ENCODE measurements at regions not wholly inside any gene's neighbourhood (a gene's known extent, or its start where the extent isn't known, plus 50 kb on each side); places are given as distances from the start of the nearest gene placed in this dataset.
"Not testable (repeated sequence)": the region's sequence is repeated elsewhere in the genome, so short reads cannot be mapped to it uniquely, and the experiment has no call there.

DNA sequence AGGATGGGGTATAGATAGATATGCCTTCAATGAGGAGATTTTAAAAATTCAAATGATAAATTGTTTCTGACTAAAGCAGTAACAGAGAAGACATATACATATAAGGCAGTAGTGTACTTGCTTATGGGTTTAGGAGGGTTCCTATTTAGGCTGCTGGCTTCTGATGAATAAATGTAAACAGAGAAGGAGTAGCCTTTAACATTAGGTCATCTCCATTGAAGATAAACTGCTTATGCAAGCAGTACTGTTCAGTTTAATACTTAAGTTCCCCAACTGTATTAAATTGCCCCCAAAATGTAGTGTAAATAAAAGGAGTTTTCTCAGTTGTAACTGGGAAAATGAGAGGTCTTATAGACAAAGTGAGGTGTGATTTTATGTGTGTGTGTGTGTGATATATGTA is 217.7 kb upstream of the TMEFF2 start:
- DNase-seq = no peak
- Histone ChIP-seq H3K36me3 (ENCODE audit: control insufficient read depth in 1 of 2, insufficient read depth in 2 of 2, low read length in 1 of 2) (no peaks in the 10 kb centered on the region), H3K4me3 (ENCODE audit: low read length in 2 of 2) (no peak overlapping the region), H3K27me3 (ENCODE audit: control insufficient read depth in 1 of 2, insufficient read depth in 2 of 2, low read length in 1 of 2) (no peaks in the 10 kb centered on the region), H3K27ac (ENCODE audit: low read depth in 1 of 2, low read length in 2 of 2) (no peak overlapping the region), H3K9me3 (ENCODE audit: control insufficient read depth, low read length) (no peaks in the 10 kb centered on the region), H3K4me1 (ENCODE audit: control insufficient read depth in 1 of 2, insufficient read depth in 2 of 2, low read length in 2 of 2) (no peaks in the 10 kb centered on the region)
- ATAC-seq (ENCODE audit: low FRiP score) = no peak
- intact Hi-C loops (cut with DNase I) = no loop called here

DNA sequence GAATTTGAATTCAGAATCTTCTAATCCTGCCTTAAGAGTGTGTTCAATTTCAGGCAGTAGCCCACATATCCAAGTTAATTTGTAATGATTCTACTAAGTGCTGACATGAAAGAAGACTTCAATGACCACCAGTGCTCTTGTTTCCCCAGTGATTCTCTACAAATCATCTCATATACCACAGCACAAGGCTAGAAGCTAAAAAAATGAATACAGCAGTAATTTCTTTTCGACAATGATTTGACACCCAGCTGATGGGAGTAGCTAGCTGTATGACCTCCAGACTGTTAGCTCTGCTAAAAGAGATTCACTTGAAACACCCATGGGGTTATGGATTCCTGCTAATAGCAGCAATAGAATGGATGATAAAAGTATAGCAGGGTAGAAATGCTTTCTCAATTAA is 217.0 kb upstream of the TMEFF2 start:
- 42 to 61% methylated on average over 1 of the region's 1 CpG for WGBS, 2 donors
- Histone ChIP-seq H3K27me3 (ENCODE audit: control insufficient read depth in 1 of 2, insufficient read depth in 2 of 2, low read length in 1 of 2) (no peaks in the 10 kb centered on the region), H3K27ac (ENCODE audit: low read depth in 1 of 2, low read length in 2 of 2) (no peak overlapping the region), H3K4me3 (ENCODE audit: low read length in 2 of 2) (no peak overlapping the region), H3K36me3 (ENCODE audit: control insufficient read depth in 1 of 2, insufficient read depth in 2 of 2, low read length in 1 of 2) (no peaks in the 10 kb centered on the region), H3K9me3 (ENCODE audit: control insufficient read depth, low read length) (no peaks in the 10 kb centered on the region), H3K4me1 (ENCODE audit: control insufficient read depth in 1 of 2, insufficient read depth in 2 of 2, low read length in 2 of 2) (no peaks in the 10 kb centered on the region)
- ATAC-seq (ENCODE audit: low FRiP score) (no peak), DNase-seq (no peak)
- intact Hi-C loops (cut with DNase I) = no loop called here

DNA sequence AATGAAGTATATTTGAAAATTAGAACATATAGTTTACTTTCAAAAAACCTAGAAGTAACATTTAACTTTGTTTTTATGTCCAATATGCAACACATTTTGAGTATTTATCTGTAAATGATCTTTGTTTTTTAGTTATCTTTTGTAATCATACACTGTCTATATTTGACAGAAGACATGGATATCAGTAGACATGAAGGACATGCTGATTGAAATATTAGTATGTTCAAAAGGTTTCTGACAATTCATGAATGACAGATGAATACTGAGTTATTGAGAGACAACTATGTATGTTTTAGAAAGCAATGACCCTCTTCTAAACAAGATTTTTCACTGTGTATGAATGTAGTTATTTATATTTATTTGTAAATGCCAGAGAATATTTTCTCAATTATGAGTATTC is 215.6 kb upstream of the TMEFF2 start:
- intact Hi-C loops (cut with DNase I) = no loop called here
- Histone ChIP-seq H3K4me1 (ENCODE audit: control insufficient read depth in 1 of 2, insufficient read depth in 2 of 2, low read length in 2 of 2) (no peaks in the 10 kb centered on the region), H3K36me3 (ENCODE audit: control insufficient read depth in 1 of 2, insufficient read depth in 2 of 2, low read length in 1 of 2) (no peaks in the 10 kb centered on the region)

DNA sequence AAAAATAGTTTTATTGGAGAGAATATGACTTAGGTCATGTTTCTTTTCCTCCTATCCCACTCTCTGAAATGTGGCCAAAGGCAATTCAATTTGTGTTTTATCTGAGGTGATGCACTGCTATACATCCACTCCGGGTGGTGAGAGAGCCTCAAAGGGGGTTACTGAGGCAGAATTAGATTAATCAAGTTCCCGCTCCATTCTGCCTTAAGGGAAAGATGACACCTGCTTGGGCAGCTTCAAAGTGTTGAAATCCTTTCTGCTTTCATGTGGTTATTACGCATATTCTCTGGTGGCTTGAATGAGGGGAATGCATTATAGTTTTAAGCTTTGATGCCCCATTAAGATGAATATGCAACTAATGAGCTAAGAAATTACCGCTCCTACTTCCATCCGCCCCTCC is 213.0 kb upstream of the TMEFF2 start:
- intact Hi-C loops (cut with DNase I) = no loop called here
- H3K27me3 ChIP-seq (ENCODE audit: control insufficient read depth in 1 of 2, insufficient read depth in 2 of 2, low read length in 1 of 2) = no peaks in the 10 kb centered on the region
- WGBS, 2 donors = 69 to 71% methylated on average over 5 of the region's 5 CpGs
- no peak for DNase-seq
- no peaks in the 10 kb centered on the region for H3K4me1 ChIP-seq (ENCODE audit: control insufficient read depth in 1 of 2, insufficient read depth in 2 of 2, low read length in 2 of 2)
- no peak overlapping the region for H3K4me3 ChIP-seq (ENCODE audit: low read length in 2 of 2)
- no peaks in the 10 kb centered on the region for H3K9me3 ChIP-seq (ENCODE audit: control insufficient read depth, low read length)
- ATAC-seq (ENCODE audit: low FRiP score) = no peak
- no peaks in the 10 kb centered on the region for H3K36me3 ChIP-seq (ENCODE audit: control insufficient read depth in 1 of 2, insufficient read depth in 2 of 2, low read length in 1 of 2)
- no peak overlapping the region for H3K27ac ChIP-seq (ENCODE audit: low read depth in 1 of 2, low read length in 2 of 2)

More for the DNA sequence above, 215.6 kb upstream of the TMEFF2 start:
- no peak overlapping the region for H3K27ac ChIP-seq (ENCODE audit: low read depth in 1 of 2, low read length in 2 of 2)
- H3K9me3 ChIP-seq (ENCODE audit: control insufficient read depth, low read length) = no peaks in the 10 kb centered on the region
- DNase-seq (no peak), ATAC-seq (ENCODE audit: low FRiP score) (no peak)
- H3K27me3 ChIP-seq (ENCODE audit: control insufficient read depth in 1 of 2, insufficient read depth in 2 of 2, low read length in 1 of 2) = no peaks in the 10 kb centered on the region
- no peak overlapping the region for H3K4me3 ChIP-seq (ENCODE audit: low read length in 2 of 2)

DNA sequence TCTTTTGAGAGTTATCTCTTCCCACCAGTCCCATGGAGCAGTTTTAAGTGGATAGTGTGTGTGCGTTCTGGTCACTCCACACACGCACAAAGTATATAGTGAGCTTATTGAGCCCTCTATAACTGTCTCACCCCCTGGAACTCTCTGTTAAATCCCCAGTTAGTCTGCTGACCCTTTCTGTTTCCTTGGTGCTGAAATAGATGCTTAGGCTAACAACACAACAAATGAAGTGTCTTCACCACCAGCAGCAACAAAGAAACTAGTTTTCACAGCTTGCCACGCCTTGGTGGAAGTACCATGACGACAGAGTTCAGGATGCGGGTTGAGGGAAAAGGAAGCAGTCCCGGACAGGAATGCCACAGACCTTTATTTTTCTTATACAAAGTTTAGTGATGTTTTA is 203.5 kb upstream of the TMEFF2 start:
- no peaks in the 10 kb centered on the region for H3K36me3 ChIP-seq (ENCODE audit: control insufficient read depth in 1 of 2, insufficient read depth in 2 of 2, low read length in 1 of 2)
- H3K27me3 ChIP-seq (ENCODE audit: control insufficient read depth in 1 of 2, insufficient read depth in 2 of 2, low read length in 1 of 2) = no peaks in the 10 kb centered on the region
- intact Hi-C loops (cut with DNase I) = no loop called here
- DNase-seq (no peak), ATAC-seq (ENCODE audit: low FRiP score) (no peak)
- H3K4me3 ChIP-seq (ENCODE audit: low read length in 2 of 2) = no peak overlapping the region
- peaks cover 3% of the 10 kb centered on the region for H3K9me3 ChIP-seq (ENCODE audit: control insufficient read depth, low read length)
- WGBS, 2 donors = 82% methylated on average over 6 of the region's 6 CpGs
- no peak overlapping the region for H3K27ac ChIP-seq (ENCODE audit: low read depth in 1 of 2, low read length in 2 of 2)
- H3K4me1 ChIP-seq (ENCODE audit: control insufficient read depth in 1 of 2, insufficient read depth in 2 of 2, low read length in 2 of 2) = no peaks in the 10 kb centered on the region

DNA sequence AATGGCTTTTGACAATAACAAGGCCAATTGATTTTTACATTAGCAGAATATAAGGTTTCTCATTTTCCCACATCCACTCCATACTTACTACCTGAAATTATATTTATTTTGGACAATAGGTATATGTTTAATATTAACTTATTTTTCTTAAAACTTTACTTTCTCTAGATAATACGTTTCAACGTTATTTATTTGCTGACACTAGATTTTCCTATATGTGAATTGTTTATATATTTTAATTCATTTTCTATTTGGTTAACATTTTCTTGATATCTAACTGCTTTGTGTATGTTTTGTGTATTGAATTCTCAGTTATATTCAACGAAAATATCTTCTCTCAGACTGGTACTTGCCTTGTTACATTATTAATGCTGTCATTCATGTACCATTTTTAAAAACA is 199.9 kb upstream of the TMEFF2 start:
- DNase-seq (no peak), ATAC-seq (ENCODE audit: low FRiP score) (no peak)
- intact Hi-C loops (cut with DNase I) = no loop called here
- 83 to 84% methylated on average over 3 of the region's 3 CpGs for WGBS, 2 donors
- H3K4me1 ChIP-seq (ENCODE audit: control insufficient read depth in 1 of 2, insufficient read depth in 2 of 2, low read length in 2 of 2) = no peaks in the 10 kb centered on the region
- H3K36me3 ChIP-seq (ENCODE audit: control insufficient read depth in 1 of 2, insufficient read depth in 2 of 2, low read length in 1 of 2) = no peaks in the 10 kb centered on the region
- no peak overlapping the region for H3K4me3 ChIP-seq (ENCODE audit: low read length in 2 of 2)
- H3K27me3 ChIP-seq (ENCODE audit: control insufficient read depth in 1 of 2, insufficient read depth in 2 of 2, low read length in 1 of 2) = no peaks in the 10 kb centered on the region
- H3K27ac ChIP-seq (ENCODE audit: low read depth in 1 of 2, low read length in 2 of 2) = no peak overlapping the region
- peaks cover 3% of the 10 kb centered on the region for H3K9me3 ChIP-seq (ENCODE audit: control insufficient read depth, low read length)

DNA sequence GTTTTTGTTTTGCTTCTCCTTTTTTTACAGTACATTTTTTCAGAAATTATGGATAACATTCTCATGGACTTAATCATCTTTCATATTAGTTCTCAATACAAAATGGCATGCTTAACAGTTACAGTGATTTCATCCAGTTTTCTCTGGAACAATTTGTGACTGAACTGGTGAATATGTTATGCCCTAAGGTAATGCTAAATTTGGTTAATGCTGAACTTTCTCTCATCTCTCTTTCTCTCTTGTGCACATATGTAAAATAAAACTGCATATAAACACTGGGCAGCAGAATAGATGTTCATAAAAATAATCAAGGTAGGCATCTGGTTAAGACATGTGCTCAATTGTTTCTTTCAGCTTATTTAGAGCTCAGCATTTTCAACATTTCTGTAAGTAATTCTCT is 196.3 kb upstream of the TMEFF2 start:
- no peaks in the 10 kb centered on the region for H3K36me3 ChIP-seq (ENCODE audit: control insufficient read depth in 1 of 2, insufficient read depth in 2 of 2, low read length in 1 of 2)
- ATAC-seq (ENCODE audit: low FRiP score) (no peak), DNase-seq (no peak)
- no peaks in the 10 kb centered on the region for H3K4me1 ChIP-seq (ENCODE audit: control insufficient read depth in 1 of 2, insufficient read depth in 2 of 2, low read length in 2 of 2)
- no peak overlapping the region for H3K4me3 ChIP-seq (ENCODE audit: low read length in 2 of 2)
- H3K27ac ChIP-seq (ENCODE audit: low read depth in 1 of 2, low read length in 2 of 2) = no peak overlapping the region
- H3K27me3 ChIP-seq (ENCODE audit: control insufficient read depth in 1 of 2, insufficient read depth in 2 of 2, low read length in 1 of 2) = no peaks in the 10 kb centered on the region
- H3K9me3 ChIP-seq (ENCODE audit: control insufficient read depth, low read length) = peaks cover 1% of the 10 kb centered on the region
- intact Hi-C loops (cut with DNase I) = no loop called here

DNA sequence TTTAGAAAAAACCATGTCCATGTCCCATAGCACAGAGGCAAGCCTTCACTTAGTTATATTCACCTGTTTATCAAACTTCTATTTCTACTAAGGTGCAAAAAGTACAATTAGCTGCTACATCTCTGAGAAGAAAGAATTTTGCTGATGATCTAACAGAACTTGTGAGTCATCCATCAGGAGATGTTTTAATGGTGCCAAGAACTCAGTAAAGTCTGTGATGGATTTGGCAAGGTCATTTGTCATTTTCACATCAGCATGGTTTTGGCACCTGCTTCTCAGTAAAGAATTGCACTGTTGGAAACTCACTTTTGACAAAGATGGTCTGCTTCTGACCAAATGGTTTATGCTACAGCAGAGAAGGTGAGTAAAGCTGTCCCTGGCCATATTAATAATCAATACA is 195.7 kb upstream of the TMEFF2 start:
- ATAC-seq (ENCODE audit: low FRiP score) (no peak), DNase-seq (no peak)
- intact Hi-C loops (cut with DNase I) = no loop called here
- H3K4me1 ChIP-seq (ENCODE audit: control insufficient read depth in 1 of 2, insufficient read depth in 2 of 2, low read length in 2 of 2) = no peaks in the 10 kb centered on the region
- no peaks in the 10 kb centered on the region for H3K27me3 ChIP-seq (ENCODE audit: control insufficient read depth in 1 of 2, insufficient read depth in 2 of 2, low read length in 1 of 2)
- H3K27ac ChIP-seq (ENCODE audit: low read depth in 1 of 2, low read length in 2 of 2) = no peak overlapping the region
- no peaks in the 10 kb centered on the region for H3K36me3 ChIP-seq (ENCODE audit: control insufficient read depth in 1 of 2, insufficient read depth in 2 of 2, low read length in 1 of 2)
- H3K4me3 ChIP-seq (ENCODE audit: low read length in 2 of 2) = no peak overlapping the region
- H3K9me3 ChIP-seq (ENCODE audit: control insufficient read depth, low read length) = peaks cover 1% of the 10 kb centered on the region

DNA sequence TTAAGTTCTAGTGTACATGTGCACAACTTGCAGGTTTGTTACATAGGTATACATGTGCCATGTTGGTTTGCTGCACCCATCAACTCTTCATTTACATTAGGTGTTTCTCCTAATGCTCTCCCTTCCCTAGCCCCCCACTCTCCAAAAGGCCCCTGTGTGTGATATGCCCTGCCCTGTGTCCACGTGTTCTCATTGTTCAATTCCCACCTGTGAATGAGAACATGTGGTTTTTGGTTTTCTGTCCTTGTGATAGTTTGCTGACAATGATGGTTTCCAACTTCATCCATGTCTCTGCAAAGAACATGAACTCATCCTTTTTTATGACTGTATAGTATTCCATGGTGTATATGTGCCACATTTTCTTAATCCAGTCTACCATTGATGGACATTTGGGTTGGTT is 189.5 kb upstream of the TMEFF2 start:
- whole genome bisulfite sequencing, 2 donors = 89 to 91% methylated on average over 1 of the region's 1 CpG
- DNase-seq; ATAC-seq (ENCODE audit: low FRiP score); H3K4me1 ChIP-seq (ENCODE audit: control insufficient read depth in 1 of 2, insufficient read depth in 2 of 2, low read length in 2 of 2); H3K9me3 ChIP-seq (ENCODE audit: control insufficient read depth, low read length); H3K4me3 ChIP-seq (ENCODE audit: low read length in 2 of 2); H3K27ac ChIP-seq (ENCODE audit: low read depth in 1 of 2, low read length in 2 of 2); intact Hi-C loops (cut with DNase I); H3K36me3 ChIP-seq (ENCODE audit: control insufficient read depth in 1 of 2, insufficient read depth in 2 of 2, low read length in 1 of 2); H3K27me3 ChIP-seq (ENCODE audit: control insufficient read depth in 1 of 2, insufficient read depth in 2 of 2, low read length in 1 of 2): not testable (repeated sequence)

DNA sequence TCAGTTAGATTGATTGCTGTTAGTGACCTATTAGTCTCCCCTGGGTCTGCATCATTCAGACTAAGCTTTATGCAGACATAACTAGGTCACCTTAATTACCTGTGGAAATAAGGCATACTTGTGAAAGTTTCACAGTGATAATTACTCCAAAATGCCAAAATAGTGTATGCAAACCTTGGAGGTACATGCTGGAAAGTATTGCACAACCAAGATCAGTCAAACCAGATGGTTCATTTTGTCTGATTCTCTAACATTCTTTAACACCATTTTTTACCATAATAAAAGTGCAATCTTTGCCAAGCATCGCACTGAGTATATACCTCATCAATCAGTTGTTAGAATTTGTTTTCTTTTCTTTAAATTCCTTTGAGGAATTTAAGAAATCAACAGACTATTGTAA is 186.3 kb upstream of the TMEFF2 start:
- WGBS, 2 donors = 2 to 9% methylated on average over 1 of the region's 1 CpG
- H3K4me3 ChIP-seq (ENCODE audit: low read length in 2 of 2) = no peak overlapping the region
- no peak overlapping the region for H3K27ac ChIP-seq (ENCODE audit: low read depth in 1 of 2, low read length in 2 of 2)
- no peaks in the 10 kb centered on the region for H3K27me3 ChIP-seq (ENCODE audit: control insufficient read depth in 1 of 2, insufficient read depth in 2 of 2, low read length in 1 of 2)
- DNase-seq = no peak
- H3K4me1 ChIP-seq (ENCODE audit: control insufficient read depth in 1 of 2, insufficient read depth in 2 of 2, low read length in 2 of 2) = no peaks in the 10 kb centered on the region
- no peak for ATAC-seq (ENCODE audit: low FRiP score)
- H3K36me3 ChIP-seq (ENCODE audit: control insufficient read depth in 1 of 2, insufficient read depth in 2 of 2, low read length in 1 of 2) = no peaks in the 10 kb centered on the region
- H3K9me3 ChIP-seq (ENCODE audit: control insufficient read depth, low read length) = no peaks in the 10 kb centered on the region
- intact Hi-C loops (cut with DNase I) = no loop called here

All from aorta (tissue), 5 donors.